Thyroid gland (tissue), 4 donors: ENCODE measurements at regions not wholly inside any gene's neighbourhood (a gene's known extent, or its start where the extent isn't known, plus 50 kb on each side); places are given as distances from the start of the nearest gene placed in this dataset.
A peak's percentile ranks its signal among the peaks of the same experiment; 100 is the strongest.

Experiments
- DNase-seq, 2 donors: peaks; one replicate each; pipeline ENCODE4 v3.0.0-alpha.2; 2019
- H3K27ac ChIP-seq, 3 donors: fragments of 200-600 bp; sonication (generic); 1 replicate in 2 of 3; 2 replicates in 1 of 3; pipeline ENCODE4 v1.5.1; 2016 to 2019; ENCODE audit warnings: mild to moderate bottlenecking in 1 of 3, moderate library complexity in 1 of 3
- H3K27me3 ChIP-seq: fragments of 200-600 bp; sonication (generic); one replicate; pipeline ENCODE4 v1.5.1; 2019
- H3K36me3 ChIP-seq, 2 donors: fragments of 200-600 bp; sonication (generic); one replicate each; pipeline ENCODE4 v1.5.1; 2016 to 2019
- H3K4me1 ChIP-seq, 2 donors: fragments of 200-600 bp; sonication (generic); one replicate each; pipeline ENCODE4 v1.5.1; 2017 to 2019
- H3K4me3 ChIP-seq, 3 donors: fragments of 200-600 bp; sonication (generic); replicated peaks in 1 of 3; 1 replicate in 2 of 3; 2 replicates in 1 of 3; pipeline ENCODE4 v1.5.1; 2016; ENCODE audit warnings: mild to moderate bottlenecking in 1 of 3
- H3K9me3 ChIP-seq: fragments of 200-600 bp; sonication (generic); one replicate; pipeline ENCODE4 v1.5.1; 2017
- CTCF ChIP-seq, 6 experiments: fragments of 200-600 bp in 3 of 6; fragments of 450-650 bp in 3 of 6; sonication (generic) in 3 of 6; IDR thresholded peaks; one replicate each; pipeline ENCODE4 v1.5.1; 2016 to 2019; ENCODE audit warnings: antibody characterized with exemption in 6 of 6, mild to moderate bottlenecking in 2 of 6, inconsistent platforms in 1 of 6, moderate library complexity in 1 of 6
- POLR2A ChIP-seq, 2 donors: fragments of 450-650 bp; IDR thresholded peaks; one replicate each; pipeline ENCODE4 v1.6.1; 2017; ENCODE audit warnings: antibody characterized with exemption in 2 of 2, mild to moderate bottlenecking in 2 of 2, moderate library complexity in 1 of 2
- WGBS, 2 donors: methylation state at CpG; one replicate each; pipeline ENCODE4 v1.1.5; 2017; 5-methylcytosine and 5-hydroxymethylcytosine counted together
- intact Hi-C: fragments of 100-400 bp; cut with DNase I; formaldehyde crosslinking; loops from one replicate; pipeline ENCODE4 v1.15.1; 2023

- no peak for DNase-seq
- WGBS, 2 donors: 79 to 93% methylated on average over 4 of the region's 4 CpGs
- TF ChIP-seq POLR2A (IDR thresholded peaks at IDR 0.05): no peak
Measured at GRCh38 chr6:139713900-139714506, 339.6 kb upstream of the CITED2 start.

GRCh38 chr6:139713424-139713823 is 339.0 kb upstream of the CITED2 start:
- Histone ChIP-seq H3K4me3 (no peak overlapping the region), H3K9me3 (no peaks in the 10 kb centered on the region), H3K4me1 (peaks cover 17 to 22% of the 10 kb centered on the region in 2 donors), H3K27me3 (no peaks in the 10 kb centered on the region), H3K27ac (peak overlapping the region in 1 of 3 donors; percentile 24), H3K36me3 (no peaks in the 10 kb centered on the region)
- DNase-seq: no peak
- intact Hi-C loops: no loop called here
- TF ChIP-seq CTCF (IDR thresholded peaks at IDR 0.05) (no peak), POLR2A (IDR thresholded peaks at IDR 0.05) (no peak)
- 92 to 94% methylated on average over 3 of the region's 3 CpGs for WGBS, 2 donors

More at GRCh38 chr6:139713900-139714506, 339.6 kb upstream of the CITED2 start:
- no peak overlapping the region for H3K4me3 ChIP-seq
- H3K4me1 ChIP-seq: peaks cover 11 to 16% of the 10 kb centered on the region in 2 donors
- H3K27ac ChIP-seq: peak overlapping the region; percentile 23 to 64 (median 24)
- H3K9me3 ChIP-seq: no peaks in the 10 kb centered on the region
- no peaks in the 10 kb centered on the region for H3K36me3 ChIP-seq
- H3K27me3 ChIP-seq: no peaks in the 10 kb centered on the region
- intact Hi-C loops: no loop called here

- 87 to 92% methylated on average over 3 of the region's 3 CpGs for WGBS, 2 donors
- H3K9me3 ChIP-seq: no peaks in the 10 kb centered on the region
- intact Hi-C loops: no loop called here
- no peak overlapping the region for H3K27ac ChIP-seq
- H3K27me3 ChIP-seq: no peaks in the 10 kb centered on the region
- no peak overlapping the region for H3K4me3 ChIP-seq
- no peaks in the 10 kb centered on the region for H3K36me3 ChIP-seq
- DNase-seq: no peak
- TF ChIP-seq POLR2A (IDR thresholded peaks at IDR 0.05) (no peak), CTCF (IDR thresholded peaks at IDR 0.05) (no peak)
- peaks cover 22 to 28% of the 10 kb centered on the region in 2 donors for H3K4me1 ChIP-seq
Measured at GRCh38 chr6:139712830-139713229, 338.4 kb upstream of the CITED2 start.

- no peaks in the 10 kb centered on the region for H3K9me3 ChIP-seq
- TF ChIP-seq POLR2A (IDR thresholded peaks at IDR 0.05): no peak
- TF ChIP-seq CTCF (IDR thresholded peaks at IDR 0.05): no peak
- 90 to 94% methylated on average over 2 of the region's 2 CpGs for WGBS, 2 donors
- no peak overlapping the region for H3K4me3 ChIP-seq
- no peaks in the 10 kb centered on the region for H3K36me3 ChIP-seq
- no peaks in the 10 kb centered on the region for H3K27me3 ChIP-seq
- peaks cover 30 to 32% of the 10 kb centered on the region in 2 donors for H3K4me1 ChIP-seq
- intact Hi-C loops: no loop called here
- no peak for DNase-seq
- no peak overlapping the region for H3K27ac ChIP-seq
Measured at GRCh38 chr6:139711804-139712585, 337.5 kb upstream of the CITED2 start.

- Histone ChIP-seq H3K27me3 (no peaks in the 10 kb centered on the region), H3K4me1 (peaks cover 31 to 32% of the 10 kb centered on the region in 2 donors), H3K36me3 (no peaks in the 10 kb centered on the region), H3K4me3 (no peak overlapping the region), H3K27ac (peak overlapping the region in 1 of 3 donors; percentile 25), H3K9me3 (no peaks in the 10 kb centered on the region)
- no peak for TF ChIP-seq POLR2A (IDR thresholded peaks at IDR 0.05)
- TF ChIP-seq CTCF (IDR thresholded peaks at IDR 0.05): no peak
- intact Hi-C loops: no loop called here
- DNase-seq: no peak
Measured at GRCh38 chr6:139710556-139710955, 336.1 kb upstream of the CITED2 start.
